HL-60 (cell line): ENCODE measurements at regions not wholly inside any gene's neighbourhood (a gene's known extent, or its start where the extent isn't known, plus 50 kb on each side); places are given as distances from the start of the nearest gene placed in this dataset.

Experiments used
- DNase-seq, 2 experiments: peaks; one replicate each; pipeline ENCODE4 v3.0.0-alpha.2; 2010 to 2020; ENCODE audit warnings: low read depth in 1 of 2, low spot score in 1 of 2
- H3K27ac ChIP-seq: fragments of 250-450 bp; sonication (Bioruptor Pico); replicated peaks from 2 replicates; pipeline ENCODE4 v1.5.1; 2020; ENCODE audit warnings: mild to moderate bottlenecking, moderate library complexity
- H3K27me3 ChIP-seq: fragments of 250-450 bp; sonication (Bioruptor Pico); 2 replicates; pipeline ENCODE4 v1.5.1; 2021; ENCODE audit warnings: mild to moderate bottlenecking, moderate library complexity; ENCODE audit not compliant: insufficient read depth, poor library complexity, severe bottlenecking
- H3K4me3 ChIP-seq: replicated peaks from 2 replicates; pipeline ENCODE4 v1.5.1; 2011; ENCODE audit warnings: mild to moderate bottlenecking, control low read depth, low read length; ENCODE audit not compliant: insufficient read depth
- GABPA ChIP-seq: IDR thresholded peaks from 2 replicates; pipeline ENCODE4 v1.6.1; 2012; ENCODE audit warnings: low read depth
- POLR2AphosphoS5 ChIP-seq: IDR thresholded peaks from 2 replicates; pipeline ENCODE4 v1.6.1; 2012; ENCODE audit warnings: low read depth
- SPI1 ChIP-seq: IDR thresholded peaks from 2 replicates; pipeline ENCODE4 v1.6.1; 2012; ENCODE audit warnings: low read depth, mild to moderate bottlenecking, borderline replicate concordance
- TF ChIP-seq, protein P1 (sequence below): IDR thresholded peaks from one replicate; pipeline ENCODE4 v1.5.1; 2011; ENCODE audit warnings: low read length, control low read depth, inconsistent platforms; ENCODE audit not compliant: insufficient read depth
- TF ChIP-seq, protein P2 (sequence below): IDR thresholded peaks from 2 replicates; pipeline ENCODE4 v1.6.1; 2012; ENCODE audit warnings: low read depth; ENCODE audit not compliant: insufficient replicate concordance

DNA sequence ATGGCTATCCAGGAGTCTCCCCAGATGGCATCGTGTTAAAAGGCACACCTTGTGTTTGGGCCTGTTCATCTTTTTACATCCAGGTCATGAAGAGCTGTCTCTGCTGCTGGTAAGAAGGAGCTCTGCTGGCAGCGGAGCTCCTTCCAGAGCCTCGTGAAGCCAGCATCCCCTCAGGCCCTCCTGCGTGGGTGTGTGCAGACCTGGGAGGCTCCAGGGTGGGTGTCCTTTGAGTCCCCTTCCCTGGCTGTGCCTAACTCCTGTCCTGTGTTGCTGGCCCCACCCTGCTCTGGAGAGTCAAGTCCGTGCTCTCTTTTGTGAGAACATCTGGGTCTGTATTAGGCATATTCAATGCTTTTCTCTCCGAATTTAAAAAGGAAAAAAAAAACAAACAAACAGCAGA, 149.6 kb upstream of the IRX2 start:
- no peak for DNase-seq
- Histone ChIP-seq H3K4me3 (no peak overlapping the region), H3K27me3 (no peaks in the 10 kb centered on the region), H3K27ac (no peak overlapping the region)
- TF ChIP-seq SPI1 (no peak), GABPA (no peak), POLR2AphosphoS5 (no peak)
- TF ChIP-seq, protein P1, sequence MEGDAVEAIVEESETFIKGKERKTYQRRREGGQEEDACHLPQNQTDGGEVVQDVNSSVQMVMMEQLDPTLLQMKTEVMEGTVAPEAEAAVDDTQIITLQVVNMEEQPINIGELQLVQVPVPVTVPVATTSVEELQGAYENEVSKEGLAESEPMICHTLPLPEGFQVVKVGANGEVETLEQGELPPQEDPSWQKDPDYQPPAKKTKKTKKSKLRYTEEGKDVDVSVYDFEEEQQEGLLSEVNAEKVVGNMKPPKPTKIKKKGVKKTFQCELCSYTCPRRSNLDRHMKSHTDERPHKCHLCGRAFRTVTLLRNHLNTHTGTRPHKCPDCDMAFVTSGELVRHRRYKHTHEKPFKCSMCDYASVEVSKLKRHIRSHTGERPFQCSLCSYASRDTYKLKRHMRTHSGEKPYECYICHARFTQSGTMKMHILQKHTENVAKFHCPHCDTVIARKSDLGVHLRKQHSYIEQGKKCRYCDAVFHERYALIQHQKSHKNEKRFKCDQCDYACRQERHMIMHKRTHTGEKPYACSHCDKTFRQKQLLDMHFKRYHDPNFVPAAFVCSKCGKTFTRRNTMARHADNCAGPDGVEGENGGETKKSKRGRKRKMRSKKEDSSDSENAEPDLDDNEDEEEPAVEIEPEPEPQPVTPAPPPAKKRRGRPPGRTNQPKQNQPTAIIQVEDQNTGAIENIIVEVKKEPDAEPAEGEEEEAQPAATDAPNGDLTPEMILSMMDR, result no peak
- TF ChIP-seq, protein P2, sequence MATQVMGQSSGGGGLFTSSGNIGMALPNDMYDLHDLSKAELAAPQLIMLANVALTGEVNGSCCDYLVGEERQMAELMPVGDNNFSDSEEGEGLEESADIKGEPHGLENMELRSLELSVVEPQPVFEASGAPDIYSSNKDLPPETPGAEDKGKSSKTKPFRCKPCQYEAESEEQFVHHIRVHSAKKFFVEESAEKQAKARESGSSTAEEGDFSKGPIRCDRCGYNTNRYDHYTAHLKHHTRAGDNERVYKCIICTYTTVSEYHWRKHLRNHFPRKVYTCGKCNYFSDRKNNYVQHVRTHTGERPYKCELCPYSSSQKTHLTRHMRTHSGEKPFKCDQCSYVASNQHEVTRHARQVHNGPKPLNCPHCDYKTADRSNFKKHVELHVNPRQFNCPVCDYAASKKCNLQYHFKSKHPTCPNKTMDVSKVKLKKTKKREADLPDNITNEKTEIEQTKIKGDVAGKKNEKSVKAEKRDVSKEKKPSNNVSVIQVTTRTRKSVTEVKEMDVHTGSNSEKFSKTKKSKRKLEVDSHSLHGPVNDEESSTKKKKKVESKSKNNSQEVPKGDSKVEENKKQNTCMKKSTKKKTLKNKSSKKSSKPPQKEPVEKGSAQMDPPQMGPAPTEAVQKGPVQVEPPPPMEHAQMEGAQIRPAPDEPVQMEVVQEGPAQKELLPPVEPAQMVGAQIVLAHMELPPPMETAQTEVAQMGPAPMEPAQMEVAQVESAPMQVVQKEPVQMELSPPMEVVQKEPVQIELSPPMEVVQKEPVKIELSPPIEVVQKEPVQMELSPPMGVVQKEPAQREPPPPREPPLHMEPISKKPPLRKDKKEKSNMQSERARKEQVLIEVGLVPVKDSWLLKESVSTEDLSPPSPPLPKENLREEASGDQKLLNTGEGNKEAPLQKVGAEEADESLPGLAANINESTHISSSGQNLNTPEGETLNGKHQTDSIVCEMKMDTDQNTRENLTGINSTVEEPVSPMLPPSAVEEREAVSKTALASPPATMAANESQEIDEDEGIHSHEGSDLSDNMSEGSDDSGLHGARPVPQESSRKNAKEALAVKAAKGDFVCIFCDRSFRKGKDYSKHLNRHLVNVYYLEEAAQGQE, result no peak

DNA sequence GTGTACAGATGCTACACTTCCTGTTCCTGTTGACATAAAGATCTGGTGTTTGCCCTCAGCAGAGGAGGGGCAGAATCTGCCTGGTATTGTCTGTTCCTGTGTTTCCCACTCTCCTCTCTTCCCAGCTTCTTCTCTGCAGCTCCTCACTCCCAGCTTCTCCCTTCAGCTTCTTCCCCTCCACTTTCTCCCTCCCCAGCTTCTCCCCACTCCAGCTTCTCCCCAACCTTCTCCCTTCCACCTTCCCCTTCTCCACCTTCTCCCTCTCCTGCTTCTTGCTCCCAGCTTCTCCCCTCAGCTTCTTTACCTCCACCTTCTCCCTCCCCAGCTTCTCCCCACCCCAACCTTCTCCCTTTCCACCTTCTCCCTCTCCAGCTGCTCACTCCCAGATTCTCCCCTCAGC, 148.9 kb upstream of the IRX2 start:
- H3K27me3 ChIP-seq, result no peaks in the 10 kb centered on the region
- H3K27ac ChIP-seq, result no peak overlapping the region
- no peak for DNase-seq
- no peak overlapping the region for H3K4me3 ChIP-seq
- TF ChIP-seq POLR2AphosphoS5 (no peak), GABPA (no peak), SPI1 (no peak)
- TF ChIP-seq, protein P2, result no peak
- TF ChIP-seq, protein P1, result no peak

DNA sequence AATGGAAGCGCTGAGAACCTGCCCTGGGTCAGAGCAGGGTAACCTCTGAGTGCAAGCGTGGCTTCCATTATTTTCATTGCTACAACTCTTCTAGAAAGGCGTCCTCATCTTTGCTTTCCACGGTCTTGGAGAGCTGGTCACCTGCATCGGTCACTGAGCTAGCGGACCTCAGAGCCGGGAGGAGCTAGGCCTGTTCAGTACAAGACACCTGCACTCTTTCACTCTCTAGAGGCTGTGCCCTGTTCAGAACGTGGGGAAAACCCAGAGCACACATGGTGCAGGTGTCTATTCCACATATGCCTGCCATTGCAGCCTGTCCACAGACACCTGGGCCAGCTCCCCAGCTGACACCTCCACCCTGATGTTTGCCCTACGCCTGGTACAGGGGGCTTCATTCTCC, 147.8 kb upstream of the IRX2 start:
- DNase-seq, result no peak
- Histone ChIP-seq H3K27ac (no peak overlapping the region), H3K4me3 (no peak overlapping the region), H3K27me3 (no peaks in the 10 kb centered on the region)
- TF ChIP-seq, protein P1, result no peak
- TF ChIP-seq, protein P2, result no peak
- TF ChIP-seq GABPA, result no peak
- TF ChIP-seq SPI1, result no peak
- TF ChIP-seq POLR2AphosphoS5, result no peak
